ENCODE measurements at regions not wholly inside any gene's neighbourhood (a gene's known extent, or its start where the extent isn't known, plus 50 kb on each side); places are given as distances from the start of the nearest gene placed in this dataset.

DNA sequence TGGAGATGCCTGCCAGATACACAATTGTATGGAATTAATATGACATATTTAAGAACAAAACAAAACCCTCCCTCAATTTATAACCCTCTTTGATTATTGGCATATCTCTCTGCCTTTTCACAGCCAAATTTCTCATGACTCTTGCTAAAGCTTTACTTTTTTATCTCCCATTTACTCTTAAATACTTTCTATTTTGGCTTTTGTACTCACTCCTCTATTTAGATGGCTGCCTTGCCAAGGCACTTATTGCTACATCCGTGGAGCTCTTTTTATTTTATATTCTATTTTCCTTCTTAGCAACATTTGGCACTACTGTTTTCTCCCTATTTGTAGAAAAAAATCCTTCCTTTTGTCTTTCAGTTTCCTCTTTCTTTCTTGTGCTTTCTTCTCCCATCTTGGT is 466.4 kb upstream of the CWC22 start:
- no peak for TF ChIP-seq POLR2A (IDR thresholded peaks at IDR 0.05)
- TF ChIP-seq, protein P1, sequence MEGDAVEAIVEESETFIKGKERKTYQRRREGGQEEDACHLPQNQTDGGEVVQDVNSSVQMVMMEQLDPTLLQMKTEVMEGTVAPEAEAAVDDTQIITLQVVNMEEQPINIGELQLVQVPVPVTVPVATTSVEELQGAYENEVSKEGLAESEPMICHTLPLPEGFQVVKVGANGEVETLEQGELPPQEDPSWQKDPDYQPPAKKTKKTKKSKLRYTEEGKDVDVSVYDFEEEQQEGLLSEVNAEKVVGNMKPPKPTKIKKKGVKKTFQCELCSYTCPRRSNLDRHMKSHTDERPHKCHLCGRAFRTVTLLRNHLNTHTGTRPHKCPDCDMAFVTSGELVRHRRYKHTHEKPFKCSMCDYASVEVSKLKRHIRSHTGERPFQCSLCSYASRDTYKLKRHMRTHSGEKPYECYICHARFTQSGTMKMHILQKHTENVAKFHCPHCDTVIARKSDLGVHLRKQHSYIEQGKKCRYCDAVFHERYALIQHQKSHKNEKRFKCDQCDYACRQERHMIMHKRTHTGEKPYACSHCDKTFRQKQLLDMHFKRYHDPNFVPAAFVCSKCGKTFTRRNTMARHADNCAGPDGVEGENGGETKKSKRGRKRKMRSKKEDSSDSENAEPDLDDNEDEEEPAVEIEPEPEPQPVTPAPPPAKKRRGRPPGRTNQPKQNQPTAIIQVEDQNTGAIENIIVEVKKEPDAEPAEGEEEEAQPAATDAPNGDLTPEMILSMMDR (IDR thresholded peaks at IDR 0.05) = no peak

Measured in lower leg skin (tissue), 3 donors.